A549 (cell line): ENCODE measurements at regions not wholly inside any gene's neighbourhood (a gene's known extent, or its start where the extent isn't known, plus 50 kb on each side); places are given as distances from the start of the nearest gene placed in this dataset.

Experiments
- BHLHE40 ChIP-seq: IDR thresholded peaks from 2 replicates; pipeline ENCODE4 v1.6.1; 2012; ENCODE audit warnings: low read depth, low read length, inconsistent platforms
- CTCF ChIP-seq: fragments of >200 bp; sonication (Bioruptor Twin); formaldehyde crosslinking; IDR thresholded peaks from 3 replicates; pipeline ENCODE4 v1.5.1; 2016
- ELK1 ChIP-seq: fragments of 150-350 bp; IDR thresholded peaks from 2 replicates; pipeline ENCODE4 v1.6.1; 2014; ENCODE audit warnings: low read depth, mild to moderate bottlenecking, low read length
- EP300 ChIP-seq, 2 experiments: fragments of >200 bp; sonication (Bioruptor Twin); formaldehyde crosslinking; IDR thresholded peaks; 2 replicates in 1 of 2; 3 replicates in 1 of 2; pipeline ENCODE4 v1.6.1; 2016 to 2017
- POLR2A ChIP-seq: IDR thresholded peaks from 2 replicates; pipeline ENCODE4 v1.6.1; 2012; ENCODE audit warnings: mild to moderate bottlenecking, low read length
- RNF2 ChIP-seq: fragments of 200-600 bp; sonication (generic); IDR thresholded peaks from 2 replicates; pipeline ENCODE4 v1.6.1; 2016; ENCODE audit warnings: low read depth, mild to moderate bottlenecking, antibody characterized with exemption, moderate library complexity, borderline replicate concordance
- SMC3 ChIP-seq: fragments of >200 bp; sonication (Bioruptor Twin); formaldehyde crosslinking; IDR thresholded peaks from 3 replicates; pipeline ENCODE4 v1.6.1; 2018; ENCODE audit warnings: inconsistent platforms

GRCh38 chr15:70597056-70597603, 166.2 kb downstream of the UACA start:
- TF ChIP-seq POLR2A (no peak), CTCF (no peak), RNF2 (no peak), SMC3 (no peak), BHLHE40 (no peak), ELK1 (no peak), EP300 (IDR thresholded peaks at IDR 0.05) (no peak)
